GM12865 (cell line): ENCODE measurements at regions not wholly inside any gene's neighbourhood (a gene's known extent, or its start where the extent isn't known, plus 50 kb on each side); places are given as distances from the start of the nearest gene placed in this dataset.

ENCODE experiments used
- DNase-seq: peaks from one replicate; pipeline ENCODE4 v3.0.0; 2010; ENCODE audit warnings: low read depth
- H3K4me3 ChIP-seq: 2 replicates; pipeline ENCODE4 v1.5.1; 2011; ENCODE audit warnings: mild to moderate bottlenecking, low read depth, low read length, control low read depth
- TF ChIP-seq, protein P1 (sequence below): IDR thresholded peaks from 2 replicates; pipeline ENCODE4 v1.5.1; 2011; ENCODE audit warnings: low read length, control low read depth, low read depth, inconsistent platforms; ENCODE audit not compliant: insufficient read depth; ENCODE audit errors: missing control alignments

DNA sequence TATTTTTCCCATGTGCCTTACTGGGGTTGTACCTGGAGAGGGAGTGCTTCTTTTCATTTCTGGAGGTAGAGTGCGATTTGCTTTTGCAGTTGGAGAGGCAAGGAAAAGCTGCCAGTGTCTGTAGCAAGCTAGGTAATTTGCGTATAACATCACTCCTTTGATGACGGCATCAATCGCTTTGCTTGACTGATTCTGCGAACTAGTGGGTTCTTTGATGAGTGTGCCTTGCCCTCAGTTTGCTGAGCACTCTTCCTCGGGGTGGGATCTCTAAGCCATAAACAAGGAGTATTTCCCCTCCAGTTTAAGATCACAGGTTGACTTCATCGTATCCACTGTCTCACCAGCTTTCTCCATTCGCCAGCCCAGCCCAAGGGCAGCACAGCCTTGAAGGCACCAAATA, 344.5 kb downstream of the KCNRG start:
- H3K4me3 ChIP-seq: no peak overlapping the region
- no peak for DNase-seq
- TF ChIP-seq, protein P1, sequence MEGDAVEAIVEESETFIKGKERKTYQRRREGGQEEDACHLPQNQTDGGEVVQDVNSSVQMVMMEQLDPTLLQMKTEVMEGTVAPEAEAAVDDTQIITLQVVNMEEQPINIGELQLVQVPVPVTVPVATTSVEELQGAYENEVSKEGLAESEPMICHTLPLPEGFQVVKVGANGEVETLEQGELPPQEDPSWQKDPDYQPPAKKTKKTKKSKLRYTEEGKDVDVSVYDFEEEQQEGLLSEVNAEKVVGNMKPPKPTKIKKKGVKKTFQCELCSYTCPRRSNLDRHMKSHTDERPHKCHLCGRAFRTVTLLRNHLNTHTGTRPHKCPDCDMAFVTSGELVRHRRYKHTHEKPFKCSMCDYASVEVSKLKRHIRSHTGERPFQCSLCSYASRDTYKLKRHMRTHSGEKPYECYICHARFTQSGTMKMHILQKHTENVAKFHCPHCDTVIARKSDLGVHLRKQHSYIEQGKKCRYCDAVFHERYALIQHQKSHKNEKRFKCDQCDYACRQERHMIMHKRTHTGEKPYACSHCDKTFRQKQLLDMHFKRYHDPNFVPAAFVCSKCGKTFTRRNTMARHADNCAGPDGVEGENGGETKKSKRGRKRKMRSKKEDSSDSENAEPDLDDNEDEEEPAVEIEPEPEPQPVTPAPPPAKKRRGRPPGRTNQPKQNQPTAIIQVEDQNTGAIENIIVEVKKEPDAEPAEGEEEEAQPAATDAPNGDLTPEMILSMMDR: no peak

DNA sequence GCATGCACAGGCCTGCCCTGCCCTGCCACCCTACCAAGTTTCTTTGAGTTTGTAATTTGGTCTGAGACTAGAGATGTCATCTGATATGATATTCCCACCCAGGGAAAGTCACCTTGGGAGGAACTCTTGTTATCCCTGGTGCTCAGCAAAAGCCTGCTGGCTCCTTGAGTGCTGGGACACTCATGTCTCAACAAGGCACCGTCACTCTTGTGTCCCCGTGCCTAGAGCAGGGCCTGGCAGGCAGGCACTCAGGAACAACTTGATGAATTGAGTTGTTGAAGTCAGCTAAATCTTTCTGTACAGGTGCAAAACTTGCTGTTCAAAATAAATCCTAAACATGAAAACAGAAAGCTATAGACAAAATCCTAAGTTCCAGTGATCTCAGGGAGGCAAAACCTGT, 345.4 kb downstream of the KCNRG start:
- TF ChIP-seq, protein P1: no peak
- H3K4me3 ChIP-seq: no peak overlapping the region
- DNase-seq: no peak

DNA sequence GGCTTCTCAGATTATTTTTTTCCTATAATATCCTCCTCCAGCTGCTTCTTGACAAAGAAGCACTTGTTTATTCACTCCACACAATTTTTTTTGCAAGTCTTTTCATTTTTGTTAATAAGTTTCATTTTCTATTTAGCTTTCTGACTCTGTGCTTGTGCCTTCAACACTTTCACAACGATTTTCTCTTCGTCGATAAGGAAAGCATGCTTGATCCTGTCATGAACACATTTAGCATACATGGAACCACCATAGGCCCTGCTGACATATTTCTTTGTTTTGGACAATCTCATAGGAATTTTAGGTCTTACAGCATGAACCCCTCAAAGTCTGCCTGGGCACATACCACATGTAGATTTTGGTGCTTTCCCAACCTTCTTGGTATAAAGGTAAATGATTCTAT, 346.0 kb downstream of the KCNRG start:
- DNase-seq: no peak
- TF ChIP-seq, protein P1: no peak
- H3K4me3 ChIP-seq: no peak overlapping the region

DNA sequence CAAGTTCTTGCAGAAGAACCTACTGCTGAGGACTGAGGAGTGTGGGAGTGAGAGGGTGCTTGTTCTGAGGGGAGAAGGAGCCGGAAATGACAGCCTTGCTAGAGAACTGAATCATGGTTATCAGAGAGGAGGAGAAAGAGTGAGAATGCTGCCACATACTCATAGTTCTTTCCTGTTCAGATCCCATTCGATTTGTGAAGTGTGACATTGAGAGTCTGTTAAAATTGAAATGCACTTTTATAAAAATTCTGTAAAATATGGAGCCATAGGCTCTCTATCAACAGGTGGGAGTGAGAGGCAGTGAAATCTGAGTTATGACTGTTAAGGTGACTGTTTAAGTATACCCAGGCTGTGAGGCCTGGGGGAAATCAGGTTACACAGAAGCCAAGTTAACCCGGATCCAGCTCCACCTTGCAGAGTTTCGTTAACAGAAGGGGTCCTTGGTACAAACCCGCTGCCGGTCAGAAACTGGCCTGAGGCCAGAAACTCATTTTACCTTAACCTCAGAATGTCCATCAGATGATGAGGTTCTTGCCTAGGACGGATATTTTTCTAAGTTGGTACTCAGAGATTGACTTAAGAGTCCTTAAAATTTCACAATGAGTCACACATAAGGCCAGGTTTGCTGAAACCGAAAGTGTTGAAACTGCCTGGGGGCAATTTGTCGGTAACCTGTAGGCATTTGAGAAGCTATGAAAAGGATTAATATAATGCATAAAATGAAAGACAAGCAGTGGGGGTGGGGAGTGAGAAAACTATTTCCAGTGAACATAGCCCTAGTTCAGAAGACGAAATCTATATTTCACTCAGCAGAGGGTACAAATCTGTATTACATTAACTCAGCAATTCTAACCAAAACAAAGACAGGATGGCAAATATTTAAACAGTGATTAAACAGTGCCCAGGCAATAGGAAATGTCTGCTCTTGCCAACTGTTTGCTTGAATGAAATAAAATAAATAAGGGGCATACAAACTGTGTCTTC, 350.5 kb downstream of the KCNRG start:
- DNase-seq: peak; percentile 86
- TF ChIP-seq, protein P1: no peak
- H3K4me3 ChIP-seq: no peak overlapping the region

DNA sequence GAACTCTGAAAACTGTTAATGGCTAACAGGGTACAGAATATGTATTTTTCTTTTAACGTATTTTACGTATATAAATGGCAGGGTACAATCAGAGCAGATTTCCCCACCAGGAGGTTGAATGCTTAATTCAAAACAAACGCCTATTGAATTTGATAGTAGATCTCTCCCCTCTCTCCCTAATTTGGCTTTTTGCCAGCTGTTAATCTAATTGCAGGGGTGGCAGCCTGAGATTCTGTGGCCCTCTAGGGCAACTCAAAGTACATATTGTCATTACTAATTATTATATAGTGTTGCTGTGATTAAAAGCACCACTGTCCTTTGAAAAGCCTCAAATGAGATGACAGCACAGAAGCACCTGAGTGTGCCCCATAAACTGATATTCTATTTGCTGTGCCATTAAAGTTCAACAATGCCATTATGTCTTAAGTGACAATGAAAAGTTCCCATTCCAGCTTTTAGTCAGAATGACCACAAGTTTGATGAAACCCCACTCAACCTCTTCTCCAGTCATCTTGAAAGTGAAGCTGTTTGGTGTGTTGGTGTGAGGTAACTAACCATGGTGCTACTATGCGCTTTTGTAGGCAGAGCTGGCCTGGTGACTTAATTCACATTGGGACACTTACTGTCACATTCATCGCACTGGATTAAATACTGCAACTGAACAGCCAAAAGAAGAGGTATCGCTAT, 351.4 kb downstream of the KCNRG start:
- TF ChIP-seq, protein P1: no peak
- peak; percentile 90 for DNase-seq
- H3K4me3 ChIP-seq: no peak overlapping the region

DNA sequence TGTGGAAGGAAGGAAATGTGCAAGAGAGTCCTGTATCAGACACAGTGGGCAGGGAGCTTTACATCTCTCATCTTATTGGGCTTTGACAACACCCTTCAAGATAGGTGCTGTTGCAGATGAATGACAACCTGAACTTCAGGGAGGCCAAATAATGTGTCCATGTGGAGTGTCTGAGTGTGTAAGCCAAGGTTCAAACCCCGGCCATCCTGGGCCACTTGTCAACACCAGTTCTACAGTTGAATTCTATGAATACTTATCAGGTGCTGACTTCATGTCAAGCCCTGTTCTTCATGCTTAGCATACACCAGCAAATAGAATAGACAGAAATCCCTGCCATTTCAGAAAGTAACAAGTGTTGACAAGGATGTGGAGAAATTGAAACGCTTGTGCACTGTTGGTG, 354.4 kb downstream of the KCNRG start:
- no peak for DNase-seq
- no peak overlapping the region for H3K4me3 ChIP-seq
- TF ChIP-seq, protein P1: no peak
